GM18519 (cell line): ENCODE measurements at regions not wholly inside any gene's neighbourhood (a gene's known extent, or its start where the extent isn't known, plus 50 kb on each side); places are given as distances from the start of the nearest gene placed in this dataset.
"Not testable (repeated sequence)": the region's sequence is repeated elsewhere in the genome, so short reads cannot be mapped to it uniquely, and the experiment has no call there.

Source experiments
- ATAC-seq: cut with Tn5 transposase; IDR thresholded peaks from one replicate; pipeline ENCODE4 v1.9.1; 2021; ENCODE audit warnings: mild to moderate bottlenecking, moderate library complexity; ENCODE audit not compliant: unreplicated experiment, low FRiP score

DNA sequence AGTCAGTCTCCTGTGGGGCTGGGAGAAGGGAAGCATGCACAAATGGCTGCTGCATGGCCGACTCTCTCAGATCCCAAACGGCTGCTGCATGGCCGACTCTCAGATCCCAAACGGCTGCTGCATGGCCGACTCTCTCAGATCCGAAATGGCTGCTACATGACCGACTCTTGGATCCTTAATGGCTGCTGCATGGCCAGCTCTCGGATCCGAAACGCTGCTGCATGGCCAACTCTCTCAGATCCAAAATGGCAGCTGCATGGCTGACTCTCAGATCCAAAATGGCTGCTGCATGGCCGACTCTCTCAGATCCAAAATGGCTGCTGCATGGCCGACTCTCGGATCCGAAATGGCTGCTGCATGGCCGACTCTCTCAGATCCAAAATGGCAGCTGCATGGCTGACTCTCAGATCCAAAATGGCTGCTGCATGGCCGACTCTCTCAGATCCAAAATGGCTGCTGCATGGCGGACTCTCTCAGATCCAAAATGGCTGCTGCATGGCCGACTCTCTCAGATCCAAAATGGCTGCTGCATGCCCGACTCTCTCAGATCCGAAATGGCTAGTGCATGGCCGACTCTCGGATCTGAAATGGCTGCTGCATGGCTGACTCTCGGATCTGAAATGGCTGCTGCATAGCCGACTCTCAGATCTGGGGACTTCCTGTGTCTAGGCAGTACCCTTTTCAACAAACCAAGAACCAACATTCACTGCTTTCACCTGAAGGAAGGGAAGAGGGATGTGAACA, 284.8 kb upstream of the SMIM21 start:
- not testable (repeated sequence) for ATAC-seq

GRCh38 chr18:75700561-75700960, 273.1 kb upstream of the SMIM21 start:
- no peak for ATAC-seq

GRCh38 chr18:75698861-75699260, 271.4 kb upstream of the SMIM21 start:
- ATAC-seq: no peak

DNA sequence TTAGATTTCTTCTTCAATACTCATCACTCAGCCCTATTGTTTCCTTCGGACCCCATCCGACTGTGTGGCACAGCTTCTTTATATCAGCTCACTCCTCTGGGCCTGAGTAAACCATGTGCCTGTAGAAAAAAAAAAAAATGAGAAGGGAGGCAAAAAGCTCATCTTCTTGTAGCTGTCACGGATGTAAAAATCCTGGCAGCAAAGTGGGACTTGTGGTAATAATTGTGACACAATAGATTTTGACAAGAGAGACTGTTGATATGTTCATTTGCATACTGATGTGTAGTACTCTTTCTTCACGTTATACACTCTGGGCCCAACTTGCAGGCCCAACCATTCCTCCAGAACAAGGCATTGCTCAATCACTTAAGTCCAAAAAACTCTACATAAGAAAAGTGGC, 270.0 kb upstream of the SMIM21 start:
- no peak for ATAC-seq

GRCh38 chr18:75696391-75696790, 268.9 kb upstream of the SMIM21 start:
- ATAC-seq: no peak

DNA sequence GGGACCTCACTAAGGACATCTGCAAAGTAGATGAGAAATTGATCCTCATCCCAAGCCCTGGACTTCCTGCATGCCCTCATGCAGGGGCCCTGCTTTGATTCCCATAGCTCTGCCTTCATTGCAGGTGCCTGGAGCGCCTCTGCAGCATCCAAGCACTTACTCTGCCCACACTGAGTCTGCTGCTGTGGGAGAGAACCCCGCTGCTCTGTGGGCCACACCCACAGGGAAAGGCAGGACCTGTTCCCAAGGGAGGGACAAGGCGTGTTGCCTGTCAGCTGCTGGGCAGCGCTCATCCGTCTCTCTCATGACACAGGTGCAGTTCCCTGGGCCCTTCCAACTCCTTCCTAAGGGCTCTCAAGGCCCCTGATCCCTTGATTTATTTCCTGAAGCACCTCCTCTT, 266.8 kb upstream of the SMIM21 start:
- ATAC-seq: no peak

GRCh38 chr18:75691483-75691882, 264.0 kb upstream of the SMIM21 start:
- ATAC-seq: no peak

GRCh38 chr18:75690283-75690682, 262.8 kb upstream of the SMIM21 start:
- not testable (repeated sequence) for ATAC-seq

GRCh38 chr18:75687626-75688025, 260.1 kb upstream of the SMIM21 start:
- no peak for ATAC-seq

- ATAC-seq: no peak
Measured at GRCh38 chr18:75683426-75683825, 255.9 kb upstream of the SMIM21 start.

DNA sequence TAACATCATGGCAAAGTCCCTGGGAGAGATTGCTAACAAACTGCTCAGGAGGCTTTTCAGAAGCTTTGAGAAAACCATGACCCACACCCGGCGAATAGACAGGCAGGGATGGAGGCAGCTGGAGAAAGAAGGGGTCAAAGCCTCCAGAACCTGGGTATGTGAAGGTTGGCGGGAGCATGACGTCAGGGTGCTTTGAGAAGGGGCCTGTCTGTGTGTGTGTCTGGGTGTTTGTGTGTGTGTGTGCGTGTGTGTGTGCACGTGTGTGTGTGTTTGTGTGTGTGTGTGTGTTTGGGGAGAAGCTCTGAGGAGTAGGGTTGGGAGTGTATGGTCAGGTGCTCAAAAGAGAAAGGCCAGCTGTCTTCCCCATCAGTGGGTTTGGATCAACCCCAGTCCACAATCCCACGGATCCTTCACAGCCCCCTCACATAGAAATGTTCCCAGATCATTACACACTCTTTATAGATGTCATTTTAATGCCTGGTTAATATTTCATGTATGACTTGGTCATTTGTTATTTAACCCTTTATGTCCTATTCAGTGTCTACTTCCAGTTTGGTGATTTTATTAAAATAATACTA, 254.1 kb upstream of the SMIM21 start:
- no peak for ATAC-seq

DNA sequence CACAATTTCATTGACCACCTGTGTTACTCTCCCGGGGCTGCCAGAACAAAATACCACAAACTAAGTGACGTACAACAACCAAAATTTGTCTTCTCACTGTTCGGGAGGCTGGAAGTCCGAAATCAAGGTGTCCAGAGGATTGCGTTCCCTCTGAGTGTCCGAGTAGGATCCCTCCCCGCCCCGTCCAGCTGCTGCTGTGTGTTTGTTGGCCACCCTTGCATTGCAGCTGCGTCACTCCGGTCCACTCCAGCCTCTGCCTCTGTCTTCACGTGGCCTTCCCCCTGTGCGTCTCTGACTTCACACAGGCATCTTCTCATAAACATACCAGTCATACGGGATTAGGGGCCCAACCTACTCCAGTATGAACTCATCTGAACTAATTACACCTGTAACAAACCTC, 251.8 kb upstream of the SMIM21 start:
- ATAC-seq: no peak

DNA sequence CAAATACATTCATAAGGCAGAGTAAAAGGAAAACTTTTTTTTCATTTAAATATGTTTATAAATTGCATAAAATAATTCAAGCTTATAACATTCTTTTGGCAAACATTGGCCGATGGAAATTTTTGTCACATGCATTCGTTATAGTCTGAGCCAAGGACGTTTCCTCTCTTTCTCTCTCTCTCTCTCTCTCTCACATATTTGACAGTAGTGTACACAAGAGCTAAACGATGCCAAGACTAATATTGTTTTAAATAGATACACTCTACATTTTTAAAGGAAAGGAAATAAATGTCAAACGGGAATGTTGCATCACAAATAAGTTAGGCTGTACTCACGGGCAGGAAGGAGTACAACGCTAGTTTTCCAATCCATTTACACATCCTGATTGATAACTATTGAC, 251.1 kb upstream of the SMIM21 start:
- ATAC-seq: no peak

DNA sequence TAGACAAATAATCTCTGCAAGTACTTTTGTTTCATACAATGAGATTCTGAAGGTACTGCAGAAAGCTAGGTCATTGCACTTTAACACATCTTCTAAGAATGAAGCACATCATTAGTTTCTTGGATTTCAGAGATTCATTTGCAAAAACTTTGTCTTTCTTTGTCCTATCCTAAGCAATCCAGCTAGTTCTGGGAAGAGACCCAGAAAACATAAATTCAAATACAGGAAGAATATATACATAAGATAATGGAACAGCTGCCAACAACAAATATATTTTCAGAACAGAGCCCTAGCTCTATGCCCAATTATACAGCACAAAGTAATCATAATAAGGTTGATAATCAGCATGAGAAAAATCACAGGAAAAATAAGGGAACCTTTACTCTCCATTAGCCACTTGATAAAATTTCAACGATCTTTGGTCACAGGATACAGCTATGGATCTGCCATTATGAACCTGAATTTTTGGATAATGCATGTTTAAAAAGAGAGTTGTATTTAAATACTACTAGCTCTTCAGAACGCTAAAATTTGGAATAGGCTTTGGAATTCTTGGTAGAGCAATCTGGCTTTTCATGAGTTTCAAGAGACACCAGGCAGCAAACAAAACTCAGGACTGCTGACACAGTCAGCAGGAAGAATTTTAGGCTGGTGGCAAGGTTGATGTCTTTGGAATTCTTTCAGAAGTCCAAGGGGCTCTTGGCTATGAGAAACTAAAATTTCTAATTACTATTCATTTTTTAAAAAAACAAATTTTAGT, 250.4 kb upstream of the SMIM21 start:
- no peak for ATAC-seq

DNA sequence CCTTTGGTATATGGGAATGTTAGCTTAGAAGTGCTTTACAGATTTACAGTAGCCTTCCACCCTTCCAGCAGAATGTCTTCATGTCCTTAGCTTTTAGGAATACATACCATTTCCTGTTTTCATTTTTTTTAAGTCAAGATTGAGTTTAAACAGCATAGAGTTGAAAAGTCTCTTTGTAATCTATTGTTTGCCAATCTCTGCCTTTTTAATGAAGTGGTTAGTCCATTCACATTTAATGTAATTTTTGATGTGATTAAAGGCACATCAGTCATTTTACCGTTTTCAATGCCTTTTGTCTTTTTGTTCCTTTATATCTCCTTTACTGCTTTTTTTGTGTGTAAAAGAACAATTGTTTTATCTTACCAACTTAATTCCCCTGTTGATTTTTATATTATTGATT, 233.4 kb upstream of the SMIM21 start:
- no peak for ATAC-seq

DNA sequence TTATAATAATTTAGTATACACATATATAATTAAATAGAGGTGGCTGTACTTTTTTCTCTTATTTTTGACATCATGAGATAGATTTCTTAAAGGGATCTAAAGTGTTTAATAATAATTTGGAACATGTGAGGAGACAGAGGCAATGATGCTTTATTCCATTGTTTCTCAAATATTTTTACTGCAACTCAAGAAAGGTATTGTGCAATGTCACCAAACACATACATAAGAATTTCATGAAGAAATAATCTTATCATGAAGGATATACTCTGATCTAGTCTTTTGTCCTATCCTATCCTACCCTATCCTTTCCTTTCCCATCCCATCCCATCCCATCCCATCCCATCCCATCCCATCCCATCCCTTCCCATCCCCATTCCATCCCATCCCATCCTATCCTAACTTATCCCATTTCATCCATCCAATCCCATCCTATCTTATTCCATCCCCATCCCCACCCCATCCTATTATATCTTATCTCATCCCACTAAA, 232.1 kb upstream of the SMIM21 start:
- ATAC-seq: no peak

DNA sequence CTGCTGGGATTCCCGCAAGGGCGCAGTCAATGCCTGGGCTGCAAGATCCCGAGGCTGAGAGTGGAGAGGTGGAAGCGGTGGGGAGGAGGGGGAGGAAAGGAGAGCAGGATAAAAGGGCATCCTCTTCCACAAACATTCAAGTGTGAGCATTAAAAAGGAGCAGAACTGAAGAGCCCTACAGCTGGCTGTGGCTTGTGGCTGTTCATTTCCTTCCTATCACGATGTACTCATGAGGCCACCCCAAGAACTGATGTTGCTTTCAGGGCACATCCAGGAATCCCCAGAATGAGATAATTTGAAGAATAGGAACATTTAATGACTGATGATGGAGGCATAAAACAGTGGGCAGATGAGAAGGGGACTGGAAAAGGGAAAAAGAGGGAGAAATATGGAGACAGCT, 230.8 kb upstream of the SMIM21 start:
- ATAC-seq: no peak

- ATAC-seq: no peak
Measured at GRCh38 chr18:75656563-75657247, 229.2 kb upstream of the SMIM21 start.

DNA sequence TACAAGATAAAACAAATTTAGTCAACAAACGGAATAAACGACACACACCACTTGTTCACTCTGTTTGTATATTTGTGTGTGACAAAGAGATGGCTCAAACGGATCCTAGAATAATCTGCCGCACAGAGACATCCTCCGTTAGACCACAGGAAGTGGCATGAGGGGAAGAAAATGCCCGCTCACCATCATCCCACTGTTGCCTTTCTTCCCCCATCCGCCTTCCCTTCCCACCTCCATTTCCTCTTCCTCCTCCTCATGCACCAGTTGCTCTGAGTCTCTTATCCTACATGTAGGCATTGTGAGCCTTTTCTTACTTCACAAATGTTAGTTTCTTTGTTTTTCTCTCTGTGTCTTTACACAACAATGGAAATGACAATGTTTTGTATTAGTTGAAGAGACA, 228.5 kb upstream of the SMIM21 start:
- ATAC-seq: no peak

GRCh38 chr18:75654851-75655751, 227.6 kb upstream of the SMIM21 start:
- ATAC-seq: no peak
